Stomach (tissue), 8 donors: ENCODE measurements at regions not wholly inside any gene's neighbourhood (a gene's known extent, or its start where the extent isn't known, plus 50 kb on each side); places are given as distances from the start of the nearest gene placed in this dataset.

Source experiments
- DNase-seq, 2 donors: peaks; one replicate each; pipeline versions ENCODE4 v3.0.0 to v3.0.0-alpha.2; 2013 to 2019
- H3K27ac ChIP-seq, 5 donors: fragments of 200-600 bp in 4 of 5; sonication (generic) in 4 of 5; one replicate each; pipeline ENCODE4 v1.5.1; 2013 to 2019; ENCODE audit warnings: mild to moderate bottlenecking in 1 of 5, moderate library complexity in 1 of 5
- H3K27me3 ChIP-seq, 3 donors: fragments of 200-600 bp; sonication (generic); one replicate each; pipeline ENCODE4 v1.5.1; 2017 to 2019; ENCODE audit warnings: mixed run types in 1 of 3
- H3K36me3 ChIP-seq, 4 donors: fragments of 200-600 bp; sonication (generic); 1 replicate in 3 of 4; 2 replicates in 1 of 4; pipeline ENCODE4 v1.5.1; 2016 to 2019
- H3K4me1 ChIP-seq, 4 donors: fragments of 200-600 bp; sonication (generic); one replicate each; pipeline ENCODE4 v1.5.1; 2016 to 2019
- H3K4me3 ChIP-seq, 4 donors: fragments of 200-600 bp; sonication (generic) in 3 of 4; one replicate each; pipeline ENCODE4 v1.5.1; 2016 to 2019; ENCODE audit warnings: mild to moderate bottlenecking in 1 of 4
- H3K9me3 ChIP-seq, 4 donors: fragments of 200-600 bp; sonication (generic); one replicate each; pipeline ENCODE4 v1.5.1; 2016 to 2019
- CTCF ChIP-seq, 7 experiments: fragments of 450-650 bp in 4 of 7; fragments of 200-600 bp in 3 of 7; sonication (generic) in 3 of 7; IDR thresholded peaks; one replicate each; pipeline ENCODE4 v1.5.1; 2016 to 2019; ENCODE audit warnings: antibody characterized with exemption in 7 of 7, control low read depth in 2 of 7, mild to moderate bottlenecking in 1 of 7
- EP300 ChIP-seq: sonication (generic); formaldehyde crosslinking; IDR thresholded peaks from one replicate; pipeline ENCODE4 v1.6.1; 2017; ENCODE audit warnings: antibody characterized with exemption
- POLR2A ChIP-seq, 4 donors: fragments of 450-650 bp; IDR thresholded peaks; one replicate each; pipeline ENCODE4 v1.6.1; 2016; ENCODE audit warnings: antibody characterized with exemption in 4 of 4, control low read depth in 2 of 4, mild to moderate bottlenecking in 1 of 4, moderate library complexity in 1 of 4
- POLR2AphosphoS5 ChIP-seq, 3 donors: sonication (generic); formaldehyde crosslinking; IDR thresholded peaks; one replicate each; pipeline ENCODE4 v1.6.1; 2016; ENCODE audit warnings: antibody characterized with exemption in 3 of 3
- WGBS, 5 donors: extraction: QIAGEN DNeasy Blood & Tissue Kit in 3 of 5; methylation state at CpG; one replicate each; pipeline versions ENCODE4 v1.1.5 to v1.1.7; 2013 to 2018; 5-methylcytosine and 5-hydroxymethylcytosine counted together
- intact Hi-C: fragments of 100-400 bp; cut with DNase I; formaldehyde crosslinking; loops from one replicate; pipeline ENCODE4 v1.15.1; 2023; ENCODE audit warnings: low total_unique reads
- donor health status: healthy with polysubstance abuse.
- donor health status: Bipolar disorder and iron deficiency.
- donor health status: healthy.

GRCh38 chr4:11704186-11704830 is 275.6 kb upstream of the HS3ST1 start:
- TF ChIP-seq POLR2A (IDR thresholded peaks at IDR 0.05), result no peak
- TF ChIP-seq CTCF (IDR thresholded peaks at IDR 0.05), result no peak
- no peak for TF ChIP-seq POLR2AphosphoS5 (IDR thresholded peaks at IDR 0.05)
- TF ChIP-seq EP300, result no peak
- DNase-seq, result no peak
- H3K36me3 ChIP-seq, result no peaks in the 10 kb centered on the region
- no peak overlapping the region for H3K27ac ChIP-seq
- H3K27me3 ChIP-seq, result no peaks in the 10 kb centered on the region
- H3K4me3 ChIP-seq, result no peak overlapping the region
- WGBS, 5 donors, result 67 to 79% (median 78%) methylated on average over 1 of the region's 1 CpG
- intact Hi-C loops, result no loop called here
- H3K4me1 ChIP-seq, result no peaks in the 10 kb centered on the region
- no peaks in the 10 kb centered on the region for H3K9me3 ChIP-seq

GRCh38 chr4:11702886-11703557 is 274.3 kb upstream of the HS3ST1 start:
- Histone ChIP-seq H3K27me3 (no peaks in the 10 kb centered on the region), H3K36me3 (no peaks in the 10 kb centered on the region), H3K9me3 (no peaks in the 10 kb centered on the region), H3K27ac (no peak overlapping the region), H3K4me3 (no peak overlapping the region), H3K4me1 (peaks cover 0 to 10% (median 3%) of the 10 kb centered on the region in 4 donors)
- DNase-seq, result no peak
- no peak for TF ChIP-seq POLR2AphosphoS5 (IDR thresholded peaks at IDR 0.05)
- TF ChIP-seq CTCF (IDR thresholded peaks at IDR 0.05), result no peak
- TF ChIP-seq POLR2A (IDR thresholded peaks at IDR 0.05), result no peak
- WGBS, 5 donors, result 63 to 76% (median 66%) methylated on average over 3 of the region's 3 CpGs
- intact Hi-C loops, result no loop called here

- intact Hi-C loops, result no loop called here
- Histone ChIP-seq H3K27me3 (no peaks in the 10 kb centered on the region), H3K4me3 (no peak overlapping the region), H3K4me1 (peaks cover 0 to 10% (median 3%) of the 10 kb centered on the region in 4 donors), H3K27ac (no peak overlapping the region), H3K36me3 (no peaks in the 10 kb centered on the region), H3K9me3 (no peaks in the 10 kb centered on the region)
- no peak for TF ChIP-seq EP300
- TF ChIP-seq POLR2AphosphoS5 (IDR thresholded peaks at IDR 0.05), result no peak
- TF ChIP-seq CTCF (IDR thresholded peaks at IDR 0.05), result no peak
- TF ChIP-seq POLR2A (IDR thresholded peaks at IDR 0.05), result no peak
- 85 to 91% (median 88%) methylated on average over 14 of the region's 14 CpGs for WGBS, 5 donors
- DNase-seq, result no peak
Observed at GRCh38 chr4:11701966-11702725, 273.5 kb upstream of the HS3ST1 start.

- WGBS, 5 donors, result 78 to 97% (median 93%) methylated on average over 3 of the region's 3 CpGs
- intact Hi-C loops, result no loop called here
- Histone ChIP-seq H3K27me3 (no peaks in the 10 kb centered on the region), H3K9me3 (no peaks in the 10 kb centered on the region), H3K4me1 (peaks cover 0 to 10% (median 3%) of the 10 kb centered on the region in 4 donors), H3K27ac (no peak overlapping the region), H3K4me3 (no peak overlapping the region), H3K36me3 (no peaks in the 10 kb centered on the region)
- no peak for DNase-seq
- no peak for TF ChIP-seq CTCF (IDR thresholded peaks at IDR 0.05)
- no peak for TF ChIP-seq POLR2AphosphoS5 (IDR thresholded peaks at IDR 0.05)
- no peak for TF ChIP-seq EP300
- TF ChIP-seq POLR2A (IDR thresholded peaks at IDR 0.05), result no peak
Observed at GRCh38 chr4:11700751-11701226, 272.1 kb upstream of the HS3ST1 start.
